ENCODE measurements at regions not wholly inside any gene's neighbourhood (a gene's known extent, or its start where the extent isn't known, plus 50 kb on each side); places are given as distances from the start of the nearest gene placed in this dataset.

DNA sequence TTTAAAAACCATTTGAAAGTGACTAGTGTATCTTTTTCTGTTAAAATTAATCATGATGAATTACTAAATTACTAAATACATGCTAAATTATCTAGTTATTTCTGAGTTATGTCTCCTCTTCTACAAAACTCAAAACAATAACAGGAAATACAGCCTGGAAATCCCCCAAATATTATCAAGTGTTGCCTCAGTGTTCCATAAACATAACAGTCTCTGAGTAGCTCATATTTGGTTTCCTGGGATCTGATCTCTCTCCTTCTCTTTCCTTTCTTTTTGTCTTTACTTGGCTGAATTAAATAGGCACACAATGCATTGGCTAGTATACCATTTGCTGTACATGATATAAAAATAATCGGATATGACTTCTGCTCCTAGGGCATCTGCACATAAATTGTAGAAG is 277.6 kb upstream of the IGFBP3 start:
- TF ChIP-seq, protein P1, sequence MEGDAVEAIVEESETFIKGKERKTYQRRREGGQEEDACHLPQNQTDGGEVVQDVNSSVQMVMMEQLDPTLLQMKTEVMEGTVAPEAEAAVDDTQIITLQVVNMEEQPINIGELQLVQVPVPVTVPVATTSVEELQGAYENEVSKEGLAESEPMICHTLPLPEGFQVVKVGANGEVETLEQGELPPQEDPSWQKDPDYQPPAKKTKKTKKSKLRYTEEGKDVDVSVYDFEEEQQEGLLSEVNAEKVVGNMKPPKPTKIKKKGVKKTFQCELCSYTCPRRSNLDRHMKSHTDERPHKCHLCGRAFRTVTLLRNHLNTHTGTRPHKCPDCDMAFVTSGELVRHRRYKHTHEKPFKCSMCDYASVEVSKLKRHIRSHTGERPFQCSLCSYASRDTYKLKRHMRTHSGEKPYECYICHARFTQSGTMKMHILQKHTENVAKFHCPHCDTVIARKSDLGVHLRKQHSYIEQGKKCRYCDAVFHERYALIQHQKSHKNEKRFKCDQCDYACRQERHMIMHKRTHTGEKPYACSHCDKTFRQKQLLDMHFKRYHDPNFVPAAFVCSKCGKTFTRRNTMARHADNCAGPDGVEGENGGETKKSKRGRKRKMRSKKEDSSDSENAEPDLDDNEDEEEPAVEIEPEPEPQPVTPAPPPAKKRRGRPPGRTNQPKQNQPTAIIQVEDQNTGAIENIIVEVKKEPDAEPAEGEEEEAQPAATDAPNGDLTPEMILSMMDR (IDR thresholded peaks at IDR 0.05; ENCODE audit: control extremely low read depth in 1 of 3, insufficient read depth in 1 of 3, low read depth in 1 of 3, low read length in 3 of 3), result no peak
- no peak for TF ChIP-seq POLR2A (IDR thresholded peaks at IDR 0.05; ENCODE audit: control extremely low read depth in 1 of 2, low read depth in 2 of 2, low read length in 2 of 2)
- TF ChIP-seq RNF2 (IDR thresholded peaks at IDR 0.05; ENCODE audit: borderline replicate concordance, low read depth, low read length, missing control alignments, poor library complexity, severe bottlenecking), result no peak
- TF ChIP-seq TAF1 (IDR thresholded peaks at IDR 0.05; ENCODE audit: low read depth, low read length), result no peak
- no peak for TF ChIP-seq SP1 (IDR thresholded peaks at IDR 0.05; ENCODE audit: low read depth, low read length)
- no peak for TF ChIP-seq EZH2 (IDR thresholded peaks at IDR 0.05; ENCODE audit: low read depth, low read length, severe bottlenecking)

Data from H1 (cell line).